HG02763 (cell line): ENCODE measurements at regions not wholly inside any gene's neighbourhood (a gene's known extent, or its start where the extent isn't known, plus 50 kb on each side); places are given as distances from the start of the nearest gene placed in this dataset.
"Not testable (repeated sequence)": the region's sequence is repeated elsewhere in the genome, so short reads cannot be mapped to it uniquely, and the experiment has no call there.

Experiments used
- ATAC-seq: cut with Tn5 transposase; IDR thresholded peaks from one replicate; pipeline ENCODE4 v1.9.1; 2021; ENCODE audit warnings: mild to moderate bottlenecking, moderate library complexity; ENCODE audit not compliant: unreplicated experiment

- not testable (repeated sequence) for ATAC-seq
Observed at GRCh38 chr18:68153821-68154220, 561.1 kb downstream of the TMX3 start.

- ATAC-seq: no peak
Observed at GRCh38 chr18:68152770-68153169, 562.1 kb downstream of the TMX3 start.

GRCh38 chr18:68150961-68151360 lies 563.9 kb downstream of the TMX3 start:
- no peak for ATAC-seq

- ATAC-seq: no peak
Observed at GRCh38 chr18:68148863-68149262, 566.0 kb downstream of the TMX3 start.

GRCh38 chr18:68147728-68148127 lies 567.2 kb downstream of the TMX3 start:
- ATAC-seq: no peak

- ATAC-seq: no peak
Observed at GRCh38 chr18:68121826-68122225, 593.1 kb downstream of the TMX3 start.

GRCh38 chr18:68121308-68121707 lies 593.6 kb downstream of the TMX3 start:
- ATAC-seq: no peak

GRCh38 chr18:68114989-68115388 lies 598.5 kb upstream of the DSEL start:
- no peak for ATAC-seq

- no peak for ATAC-seq
Observed at GRCh38 chr18:68104036-68104435, 587.5 kb upstream of the DSEL start.

GRCh38 chr18:68103561-68103960 lies 587.0 kb upstream of the DSEL start:
- ATAC-seq: no peak

GRCh38 chr18:68102117-68102516 lies 585.6 kb upstream of the DSEL start:
- no peak for ATAC-seq

- ATAC-seq: no peak
Observed at GRCh38 chr18:68098655-68099054, 582.1 kb upstream of the DSEL start.

GRCh38 chr18:68086481-68086880 lies 570.0 kb upstream of the DSEL start:
- ATAC-seq: no peak

- ATAC-seq: no peak
Observed at GRCh38 chr18:68085251-68085650, 568.7 kb upstream of the DSEL start.

- no peak for ATAC-seq
Observed at GRCh38 chr18:68083776-68084175, 567.3 kb upstream of the DSEL start.

GRCh38 chr18:68083131-68083530 lies 566.6 kb upstream of the DSEL start:
- no peak for ATAC-seq

- ATAC-seq: no peak
Observed at GRCh38 chr18:68072744-68073143, 556.2 kb upstream of the DSEL start.

- no peak for ATAC-seq
Observed at GRCh38 chr18:68060871-68061270, 544.4 kb upstream of the DSEL start.

- no peak for ATAC-seq
Observed at GRCh38 chr18:68056936-68057335, 540.4 kb upstream of the DSEL start.

GRCh38 chr18:68054669-68055068 lies 538.1 kb upstream of the DSEL start:
- no peak for ATAC-seq

GRCh38 chr18:68053290-68053689 lies 536.8 kb upstream of the DSEL start:
- ATAC-seq: no peak

- ATAC-seq: no peak
Observed at GRCh38 chr18:68041327-68041726, 524.8 kb upstream of the DSEL start.

- no peak for ATAC-seq
Observed at GRCh38 chr18:68040198-68040597, 523.7 kb upstream of the DSEL start.
